T-helper 2 cell (primary cell): ENCODE measurements at regions not wholly inside any gene's neighbourhood (a gene's known extent, or its start where the extent isn't known, plus 50 kb on each side); places are given as distances from the start of the nearest gene placed in this dataset.
A peak's percentile ranks its signal among the peaks of the same experiment; 100 is the strongest.
"Not testable (repeated sequence)": the region's sequence is repeated elsewhere in the genome, so short reads cannot be mapped to it uniquely, and the experiment has no call there.

ENCODE experiments used
- DNase-seq, 5 experiments: peaks; one replicate each; pipeline versions ENCODE4 v3.0.0 to v3.0.0-alpha.2; 2012 to 2022

- DNase-seq, result no peak
Observed at GRCh38 chr1:235059221-235059620, 69.4 kb downstream of the TOMM20 start.

GRCh38 chr1:235058695-235059094 lies 69.9 kb downstream of the TOMM20 start:
- no peak for DNase-seq

- no peak for DNase-seq
Observed at GRCh38 chr1:235057385-235058306, 71.0 kb downstream of the TOMM20 start.

- peak in 1 of 5 experiments; percentile 16 for DNase-seq
Observed at GRCh38 chr1:235056937-235057336, 71.7 kb downstream of the TOMM20 start.

- no peak for DNase-seq
Observed at GRCh38 chr1:235054936-235055335, 73.7 kb downstream of the TOMM20 start.

DNA sequence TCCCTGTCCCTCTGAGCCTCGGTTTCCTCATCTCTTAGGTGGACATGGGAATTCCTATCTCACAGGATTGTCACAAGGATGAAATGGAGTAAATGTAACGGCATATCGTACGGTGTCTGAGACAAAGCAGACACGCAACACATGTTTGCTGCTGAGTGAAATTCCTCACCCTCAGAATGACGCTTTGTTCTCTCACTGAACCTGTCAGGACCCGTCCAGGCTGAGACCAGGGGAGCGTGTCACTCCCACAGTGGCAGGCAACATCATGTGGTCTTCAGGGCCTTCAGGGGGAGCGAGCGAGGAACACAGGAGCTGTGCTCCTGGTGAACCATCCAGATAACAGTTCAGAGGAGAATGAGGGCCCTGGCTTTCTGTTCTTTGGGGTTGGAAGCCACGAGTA lies 74.2 kb downstream of the TOMM20 start:
- no peak for DNase-seq

GRCh38 chr1:235052067-235053008 lies 76.3 kb downstream of the TOMM20 start:
- no peak for DNase-seq

DNA sequence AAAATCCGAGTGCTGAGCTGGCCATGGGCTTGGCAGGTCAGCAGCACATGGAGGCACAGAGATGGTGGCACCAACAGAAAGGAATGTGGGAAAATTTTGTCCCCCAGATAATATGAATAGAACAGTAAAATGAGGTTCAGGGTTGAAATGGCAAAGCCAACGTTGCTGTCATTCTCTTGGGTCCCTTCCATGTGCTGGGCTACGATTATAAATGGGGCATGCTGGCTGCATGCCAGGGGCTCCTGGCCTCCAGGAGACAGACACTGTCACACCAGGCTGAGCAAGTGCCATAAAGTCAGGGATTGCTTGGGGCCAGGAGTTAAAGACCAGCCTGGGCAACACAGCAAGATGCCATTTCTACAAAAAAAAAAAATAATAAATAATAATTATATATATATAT lies 77.1 kb downstream of the TOMM20 start:
- no peak for DNase-seq

DNA sequence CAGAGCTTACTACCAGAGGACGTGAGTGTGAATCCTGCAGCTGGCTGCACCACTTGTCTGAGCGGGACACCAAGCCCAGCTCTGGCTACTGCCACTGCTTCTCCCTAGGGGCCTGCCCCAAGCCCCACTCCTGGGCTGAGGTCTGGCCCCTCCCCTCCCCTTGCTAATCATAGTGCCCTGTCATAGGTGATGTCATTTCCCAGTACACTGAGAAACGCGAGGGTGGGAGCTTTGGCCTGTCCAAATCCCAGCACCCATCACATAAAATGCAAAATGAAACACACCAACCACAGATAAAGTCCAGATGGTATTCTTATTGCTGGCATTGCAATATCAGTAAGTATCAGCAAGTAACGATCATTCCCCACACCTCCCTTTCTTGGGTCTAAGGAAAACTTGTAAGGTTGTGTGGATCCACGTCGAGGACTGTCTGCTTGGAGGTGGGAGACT lies 77.7 kb downstream of the TOMM20 start:
- no peak for DNase-seq

DNA sequence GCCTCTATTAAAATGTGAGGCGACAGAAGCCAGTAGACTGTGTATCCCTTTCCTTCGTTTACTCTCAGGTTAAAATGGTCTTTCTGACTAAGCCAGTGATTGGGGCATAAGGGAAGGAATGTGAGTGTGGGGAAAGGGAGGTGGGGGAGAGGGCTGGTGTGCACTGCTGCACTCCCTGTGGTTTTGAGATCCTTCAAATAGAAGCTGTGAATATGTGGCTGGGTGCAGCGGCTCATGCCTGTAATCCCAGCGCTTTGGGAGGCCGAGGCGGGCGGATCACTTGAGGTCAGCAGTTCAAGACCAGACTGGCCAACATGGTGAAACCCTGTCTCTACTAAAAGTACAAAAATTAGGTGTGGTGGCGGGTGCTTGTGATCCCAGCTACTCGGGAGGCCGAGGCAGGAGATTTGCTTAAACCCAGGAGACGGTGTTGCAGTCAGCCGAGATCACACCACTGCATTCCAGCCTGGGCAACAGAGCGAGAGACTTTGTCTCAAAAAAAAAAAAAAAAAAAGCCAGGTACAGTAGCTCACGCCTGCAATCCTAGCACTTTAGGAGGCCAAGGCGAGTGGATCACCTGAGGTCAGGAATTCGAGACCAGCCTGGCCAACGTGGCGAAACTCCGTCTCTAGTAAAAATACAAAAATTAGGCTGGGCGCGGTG lies 78.8 kb downstream of the TOMM20 start:
- DNase-seq, result not testable (repeated sequence)

DNA sequence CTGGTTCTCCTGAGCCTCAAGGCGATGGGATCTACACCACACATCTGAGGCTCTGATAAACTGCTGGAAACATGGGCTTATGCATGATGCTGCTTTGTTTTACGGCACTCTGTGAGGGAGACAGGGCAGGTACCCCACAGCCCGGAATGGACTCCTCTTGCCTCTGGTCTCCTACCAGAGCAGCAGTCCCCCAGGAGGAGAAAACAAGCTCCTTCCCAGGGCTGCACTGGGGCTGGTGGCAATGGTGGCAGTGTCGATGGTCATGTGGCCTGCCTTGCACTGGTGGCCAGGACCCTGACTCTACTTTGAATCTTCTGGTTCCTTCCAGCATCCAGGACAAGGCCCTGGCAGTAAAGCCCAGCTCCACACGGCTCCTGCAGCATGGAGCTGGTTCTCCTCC lies 79.4 kb downstream of the TOMM20 start:
- no peak for DNase-seq

DNA sequence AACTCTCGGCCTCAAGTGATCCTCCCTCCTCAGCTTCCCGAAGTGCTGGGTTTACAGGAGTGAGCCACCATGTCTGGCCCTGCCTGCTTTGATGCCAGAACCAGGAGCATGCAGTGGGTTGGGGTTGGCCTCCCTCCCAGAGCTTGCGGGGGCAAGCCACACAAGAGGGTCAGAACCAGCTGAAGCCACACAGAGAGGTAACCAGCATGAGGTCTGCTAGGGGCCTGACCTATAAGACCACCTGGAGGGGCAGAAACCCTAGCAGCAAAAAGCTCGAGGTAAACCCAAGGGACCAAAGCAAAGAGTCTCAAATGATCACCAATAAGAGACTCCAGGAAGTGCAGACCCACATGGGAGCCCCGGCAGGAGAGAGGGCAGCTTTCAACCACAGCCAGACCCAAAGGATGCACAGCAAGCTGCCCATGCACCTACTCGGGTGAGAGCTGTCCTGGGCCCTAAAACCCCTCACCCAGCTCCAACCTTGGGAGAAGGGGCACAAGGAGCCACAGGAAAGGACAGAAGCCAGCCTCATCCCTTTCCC lies 81.2 kb downstream of the TOMM20 start:
- DNase-seq, result peak in 1 of 5 experiments; percentile 30

- no peak for DNase-seq
Observed at GRCh38 chr1:235045921-235046601, 82.6 kb downstream of the TOMM20 start.

DNA sequence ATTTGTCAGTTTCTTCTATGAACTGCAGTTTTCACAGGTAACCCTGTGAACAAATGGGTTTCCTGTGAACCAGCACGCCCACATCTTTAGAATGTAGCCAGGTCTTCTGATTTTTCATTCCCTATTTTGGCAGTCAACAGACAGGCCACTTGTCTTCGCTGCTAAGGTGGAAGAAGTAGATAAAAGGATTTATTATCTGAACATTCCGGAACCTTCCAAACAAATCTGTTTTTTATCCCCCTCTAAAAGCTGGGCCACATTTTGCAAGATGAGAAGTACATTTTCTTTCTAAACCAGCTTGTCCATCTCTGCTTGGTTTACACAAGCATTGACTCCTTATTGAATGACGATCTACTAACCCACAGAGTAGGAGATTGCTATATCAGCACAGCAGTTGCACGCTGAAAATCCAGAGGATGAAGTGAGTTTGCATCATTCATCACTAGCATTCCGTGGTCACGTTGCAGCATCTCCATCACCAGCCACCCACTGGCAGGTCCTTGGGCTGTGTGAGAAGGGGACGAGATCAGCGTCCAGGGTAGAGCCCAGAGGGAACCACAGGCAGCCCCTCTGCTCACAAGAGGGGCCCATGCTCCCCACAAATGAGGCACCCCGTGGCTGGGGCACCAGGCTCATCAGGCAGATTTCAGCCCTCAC lies 83.5 kb downstream of the TOMM20 start:
- DNase-seq, result peak in 1 of 5 experiments; percentile 76

GRCh38 chr1:235043234-235043633 lies 85.4 kb downstream of the TOMM20 start:
- peak in 2 of 5 experiments; percentile 15 to 40 for DNase-seq

DNA sequence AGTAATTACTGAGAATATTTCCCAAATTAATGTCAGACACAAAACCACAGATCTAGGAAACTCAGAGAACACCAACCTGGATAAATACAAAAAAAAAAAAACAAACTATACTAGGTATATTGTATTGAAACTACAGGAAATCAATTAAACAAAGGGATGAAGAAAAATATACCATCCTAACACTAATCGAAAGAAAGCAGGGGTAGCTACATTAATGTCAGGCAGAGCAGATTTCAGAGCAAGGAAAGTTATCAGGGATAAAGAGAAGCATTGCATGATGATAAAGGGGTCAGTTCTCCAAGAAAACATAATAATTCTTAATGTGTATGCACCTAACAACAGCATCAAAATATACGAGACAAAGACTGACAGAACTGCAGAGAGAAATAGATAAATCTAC lies 89.9 kb downstream of the TOMM20 start:
- no peak for DNase-seq

GRCh38 chr1:235035928-235036327 lies 92.7 kb downstream of the TOMM20 start:
- no peak for DNase-seq

- peak in 1 of 5 experiments; percentile 45 for DNase-seq
Observed at GRCh38 chr1:235030919-235031596, 97.6 kb downstream of the TOMM20 start.

GRCh38 chr1:235027862-235028250 lies 100.8 kb downstream of the TOMM20 start:
- no peak for DNase-seq

- DNase-seq, result no peak
Observed at GRCh38 chr1:235027076-235027861, 101.4 kb downstream of the TOMM20 start.
